Left ventricle myocardium superior (tissue), 1 donor: ENCODE measurements at regions not wholly inside any gene's neighbourhood (a gene's known extent, or its start where the extent isn't known, plus 50 kb on each side); places are given as distances from the start of the nearest gene placed in this dataset.
A peak's percentile ranks its signal among the peaks of the same experiment; 100 is the strongest.
"Not testable (repeated sequence)": the region's sequence is repeated elsewhere in the genome, so short reads cannot be mapped to it uniquely, and the experiment has no call there.

Experiments used
- ATAC-seq: fragments of 200-7000 bp; cut with Tn5 transposase; one replicate; pipeline ENCODE4 v1.9.1; 2020; ENCODE audit warnings: mild to moderate bottlenecking, moderate library complexity
- DNase-seq: peaks from one replicate; pipeline ENCODE4 v3.0.0-alpha.2; 2020
- intact Hi-C: fragments of 100-400 bp; cut with micrococcal nuclease; formaldehyde crosslinking; loops from one replicate; pipeline ENCODE4 v1.11.0; 2022
- donor health status: DM: no; HTN: yes; CAD: no; lungs with severe emphysema.

GRCh38 chr14:56351861-56352260 is 227.7 kb upstream of the TMEM260 start:
- DNase-seq (no peak), ATAC-seq (no peak)
- intact Hi-C loops: no loop called here

- no peak for DNase-seq
- intact Hi-C loops: no loop called here
- no peak for ATAC-seq
Measured at GRCh38 chr14:56352999-56353398, 226.6 kb upstream of the TMEM260 start.

- intact Hi-C loops: no loop called here
- DNase-seq: no peak
- ATAC-seq: no peak
Measured at GRCh38 chr14:56357428-56357827, 222.2 kb upstream of the TMEM260 start.

- intact Hi-C loops: no loop called here
- no peak for DNase-seq
Measured at GRCh38 chr14:56358275-56358674, 221.3 kb upstream of the TMEM260 start.

GRCh38 chr14:56358851-56359614 is 220.6 kb upstream of the TMEM260 start:
- DNase-seq: no peak
- ATAC-seq: no peak
- intact Hi-C loops: no loop called here

More at GRCh38 chr14:56358275-56358674, 221.3 kb upstream of the TMEM260 start:
- ATAC-seq: no peak

GRCh38 chr14:56365663-56366062 is 213.9 kb upstream of the TMEM260 start:
- ATAC-seq, intact Hi-C loops, DNase-seq: not testable (repeated sequence)

GRCh38 chr14:56367416-56367815 is 212.2 kb upstream of the TMEM260 start:
- DNase-seq: no peak
- intact Hi-C loops: no loop called here
- no peak for ATAC-seq

GRCh38 chr14:56371737-56372136 is 207.9 kb upstream of the TMEM260 start:
- no peak for ATAC-seq
- no peak for DNase-seq
- intact Hi-C loops: no loop called here

GRCh38 chr14:56374421-56374820 is 205.2 kb upstream of the TMEM260 start:
- DNase-seq: no peak
- intact Hi-C loops: no loop called here
- ATAC-seq: no peak

- intact Hi-C loops: no loop called here
- ATAC-seq: no peak
Measured at GRCh38 chr14:56378046-56378445, 201.6 kb upstream of the TMEM260 start.

GRCh38 chr14:56378475-56378877 is 201.1 kb upstream of the TMEM260 start:
- ATAC-seq: peak; percentile 54
- no peak for DNase-seq
- intact Hi-C loops: no loop called here

More at GRCh38 chr14:56378046-56378445, 201.6 kb upstream of the TMEM260 start:
- DNase-seq: no peak

GRCh38 chr14:56379956-56380355 is 199.6 kb upstream of the TMEM260 start:
- ATAC-seq: peak; percentile 53
- DNase-seq: no peak
- intact Hi-C loops: no loop called here

- no peak for DNase-seq
- intact Hi-C loops: no loop called here
- ATAC-seq: no peak
Measured at GRCh38 chr14:56386024-56386423, 193.6 kb upstream of the TMEM260 start.

- intact Hi-C loops: no loop called here
- no peak for ATAC-seq
- DNase-seq: no peak
Measured at GRCh38 chr14:56390859-56391258, 188.7 kb upstream of the TMEM260 start.

GRCh38 chr14:56394826-56395530 is 184.6 kb upstream of the TMEM260 start:
- intact Hi-C loops: no loop called here
- DNase-seq: no peak
- ATAC-seq: no peak

- ATAC-seq: no peak
- intact Hi-C loops: no loop called here
- DNase-seq: no peak
Measured at GRCh38 chr14:56400109-56400825, 179.3 kb upstream of the TMEM260 start.

GRCh38 chr14:56412468-56413434 is 166.8 kb upstream of the TMEM260 start:
- DNase-seq (no peak), ATAC-seq (no peak)
- intact Hi-C loops: no loop called here

GRCh38 chr14:56413721-56414120 is 165.9 kb upstream of the TMEM260 start:
- ATAC-seq (no peak), DNase-seq (no peak)
- intact Hi-C loops: no loop called here

- intact Hi-C loops: no loop called here
- no peak for ATAC-seq
Measured at GRCh38 chr14:56414236-56414635, 165.4 kb upstream of the TMEM260 start.

More at GRCh38 chr14:56414236-56414635, 165.4 kb upstream of the TMEM260 start:
- DNase-seq: no peak
